B cell (primary cell): ENCODE measurements at regions not wholly inside any gene's neighbourhood (a gene's known extent, or its start where the extent isn't known, plus 50 kb on each side); places are given as distances from the start of the nearest gene placed in this dataset.

Experiments
- EZH2 ChIP-seq: IDR thresholded peaks from 2 replicates; pipeline ENCODE4 v1.6.1; 2012; ENCODE audit warnings: borderline replicate concordance, low read depth, mild to moderate bottlenecking, moderate library complexity, low read length; ENCODE audit not compliant: insufficient read depth, poor library complexity, severe bottlenecking
- TF ChIP-seq, protein P1 (sequence below): fragments of 200-600 bp; IDR thresholded peaks from one replicate; pipeline ENCODE4 v1.8.0; 2022; ENCODE audit warnings: antibody characterized with exemption, mild to moderate bottlenecking

DNA sequence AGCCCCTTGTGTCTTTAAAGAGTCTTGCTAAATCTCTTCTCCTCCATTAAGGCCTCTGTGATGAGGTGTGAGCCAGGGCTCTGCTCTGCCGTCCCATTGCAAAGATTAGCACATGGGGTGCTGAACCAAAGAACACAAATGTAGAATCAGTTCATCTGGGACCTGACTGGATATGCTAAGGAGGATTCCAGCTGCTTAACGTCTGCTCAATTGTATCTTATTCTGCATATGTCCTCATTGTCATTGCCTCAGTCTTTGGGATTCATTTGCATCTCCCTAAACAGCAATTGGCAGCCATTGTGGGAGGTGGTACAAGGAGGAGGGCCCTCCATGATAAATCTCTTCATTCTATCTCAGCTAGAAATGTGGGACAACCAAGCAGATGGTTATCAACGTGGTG is 106.3 kb upstream of the ADAMTS18 start:
- TF ChIP-seq, protein P1, sequence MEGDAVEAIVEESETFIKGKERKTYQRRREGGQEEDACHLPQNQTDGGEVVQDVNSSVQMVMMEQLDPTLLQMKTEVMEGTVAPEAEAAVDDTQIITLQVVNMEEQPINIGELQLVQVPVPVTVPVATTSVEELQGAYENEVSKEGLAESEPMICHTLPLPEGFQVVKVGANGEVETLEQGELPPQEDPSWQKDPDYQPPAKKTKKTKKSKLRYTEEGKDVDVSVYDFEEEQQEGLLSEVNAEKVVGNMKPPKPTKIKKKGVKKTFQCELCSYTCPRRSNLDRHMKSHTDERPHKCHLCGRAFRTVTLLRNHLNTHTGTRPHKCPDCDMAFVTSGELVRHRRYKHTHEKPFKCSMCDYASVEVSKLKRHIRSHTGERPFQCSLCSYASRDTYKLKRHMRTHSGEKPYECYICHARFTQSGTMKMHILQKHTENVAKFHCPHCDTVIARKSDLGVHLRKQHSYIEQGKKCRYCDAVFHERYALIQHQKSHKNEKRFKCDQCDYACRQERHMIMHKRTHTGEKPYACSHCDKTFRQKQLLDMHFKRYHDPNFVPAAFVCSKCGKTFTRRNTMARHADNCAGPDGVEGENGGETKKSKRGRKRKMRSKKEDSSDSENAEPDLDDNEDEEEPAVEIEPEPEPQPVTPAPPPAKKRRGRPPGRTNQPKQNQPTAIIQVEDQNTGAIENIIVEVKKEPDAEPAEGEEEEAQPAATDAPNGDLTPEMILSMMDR = no peak
- TF ChIP-seq EZH2 = no peak
